ENCODE measurements at regions not wholly inside any gene's neighbourhood (a gene's known extent, or its start where the extent isn't known, plus 50 kb on each side); places are given as distances from the start of the nearest gene placed in this dataset.

DNA sequence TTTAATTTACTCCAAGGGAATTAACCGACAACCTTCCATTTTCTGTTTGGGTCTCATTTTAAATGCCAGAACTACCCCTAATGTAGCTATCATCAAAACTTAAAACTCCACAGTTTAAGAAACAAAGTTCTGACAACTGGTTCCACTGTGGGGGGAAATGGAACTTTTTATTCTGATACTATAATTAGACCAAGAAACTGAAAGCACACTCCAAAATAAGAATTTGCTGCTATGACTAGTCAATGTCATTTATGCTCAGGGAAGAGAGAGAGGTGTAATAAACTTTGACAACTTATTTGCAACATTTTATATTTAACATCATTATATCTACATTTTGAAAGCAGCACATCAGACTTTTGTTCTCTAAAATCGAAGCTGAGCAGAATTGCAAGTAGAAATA lies 169.2 kb downstream of the ANXA2 start:
- ChIA-PET RAD21 (ENCODE audit: low non-redundant PET in 1 of 2, low total read pairs in 2 of 2, uncharacterized antibody in 2 of 2, unreplicated experiment in 2 of 2) (no interaction called here), POLR2A (no interaction called here), CTCF (no interaction called here)
- no peak overlapping the region for H2AFZ ChIP-seq (ENCODE audit: low read depth, low read length, poor library complexity, severe bottlenecking)
- DNase-seq (ENCODE audit: low read depth, low spot score): no peak
- no peaks in the 10 kb centered on the region for H3K79me2 ChIP-seq (ENCODE audit: insufficient read depth, low read length)
- no peak overlapping the region for H3K4me2 ChIP-seq (ENCODE audit: low read length)
- no peaks in the 10 kb centered on the region for H3K9me3 ChIP-seq (ENCODE audit: control insufficient read depth in 1 of 2, insufficient read depth in 1 of 2, low read depth in 1 of 2, low read length in 2 of 2)
- no peak overlapping the region for H3K4me3 ChIP-seq (replicated peaks in 1 of 2; ENCODE audit: low read depth in 1 of 2, low read length in 2 of 2)
- H3K36me3 ChIP-seq (ENCODE audit: control insufficient read depth in 1 of 2, insufficient read depth in 2 of 2, low read length in 2 of 2): no peaks in the 10 kb centered on the region
- H3K9me2 ChIP-seq (ENCODE audit: insufficient read depth): no peaks in the 10 kb centered on the region
- H4K20me1 ChIP-seq (ENCODE audit: insufficient read depth): no peaks in the 10 kb centered on the region
- no peaks in the 10 kb centered on the region for H3K4me1 ChIP-seq (ENCODE audit: control insufficient read depth in 1 of 2, insufficient read depth in 2 of 2, low read length in 2 of 2)
- no TSS peak for BruUV-seq (replicated peaks)
- no peak for ATAC-seq
- peaks cover 85% of the 10 kb centered on the region for H3K27me3 ChIP-seq (ENCODE audit: insufficient read depth, low read length)
- intact Hi-C loops (cut with micrococcal nuclease): no loop called here
- no peak overlapping the region for H3K27ac ChIP-seq (ENCODE audit: low read depth, low read length)
- no peak overlapping the region for H3K9ac ChIP-seq (ENCODE audit: low read length)
- no peak for TF ChIP-seq SRF (IDR thresholded peaks at IDR 0.05; ENCODE audit: low read depth)
- TF ChIP-seq EGR1 (IDR thresholded peaks at IDR 0.05; ENCODE audit: low read depth): no peak
- TF ChIP-seq, protein P1, sequence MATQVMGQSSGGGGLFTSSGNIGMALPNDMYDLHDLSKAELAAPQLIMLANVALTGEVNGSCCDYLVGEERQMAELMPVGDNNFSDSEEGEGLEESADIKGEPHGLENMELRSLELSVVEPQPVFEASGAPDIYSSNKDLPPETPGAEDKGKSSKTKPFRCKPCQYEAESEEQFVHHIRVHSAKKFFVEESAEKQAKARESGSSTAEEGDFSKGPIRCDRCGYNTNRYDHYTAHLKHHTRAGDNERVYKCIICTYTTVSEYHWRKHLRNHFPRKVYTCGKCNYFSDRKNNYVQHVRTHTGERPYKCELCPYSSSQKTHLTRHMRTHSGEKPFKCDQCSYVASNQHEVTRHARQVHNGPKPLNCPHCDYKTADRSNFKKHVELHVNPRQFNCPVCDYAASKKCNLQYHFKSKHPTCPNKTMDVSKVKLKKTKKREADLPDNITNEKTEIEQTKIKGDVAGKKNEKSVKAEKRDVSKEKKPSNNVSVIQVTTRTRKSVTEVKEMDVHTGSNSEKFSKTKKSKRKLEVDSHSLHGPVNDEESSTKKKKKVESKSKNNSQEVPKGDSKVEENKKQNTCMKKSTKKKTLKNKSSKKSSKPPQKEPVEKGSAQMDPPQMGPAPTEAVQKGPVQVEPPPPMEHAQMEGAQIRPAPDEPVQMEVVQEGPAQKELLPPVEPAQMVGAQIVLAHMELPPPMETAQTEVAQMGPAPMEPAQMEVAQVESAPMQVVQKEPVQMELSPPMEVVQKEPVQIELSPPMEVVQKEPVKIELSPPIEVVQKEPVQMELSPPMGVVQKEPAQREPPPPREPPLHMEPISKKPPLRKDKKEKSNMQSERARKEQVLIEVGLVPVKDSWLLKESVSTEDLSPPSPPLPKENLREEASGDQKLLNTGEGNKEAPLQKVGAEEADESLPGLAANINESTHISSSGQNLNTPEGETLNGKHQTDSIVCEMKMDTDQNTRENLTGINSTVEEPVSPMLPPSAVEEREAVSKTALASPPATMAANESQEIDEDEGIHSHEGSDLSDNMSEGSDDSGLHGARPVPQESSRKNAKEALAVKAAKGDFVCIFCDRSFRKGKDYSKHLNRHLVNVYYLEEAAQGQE (IDR thresholded peaks at IDR 0.05; ENCODE audit: low read depth): no peak
- no peak for TF ChIP-seq CTCF (IDR thresholded peaks at IDR 0.05 in 2 of 3, conservative IDR thresholded peaks at IDR 0.05 in 1 of 3; ENCODE audit: borderline replicate concordance in 1 of 3, insufficient read depth in 1 of 3, low read depth in 2 of 3, low read length in 2 of 3)
- TF ChIP-seq JUND (IDR thresholded peaks at IDR 0.05): no peak
- TF ChIP-seq SP1 (IDR thresholded peaks at IDR 0.05; ENCODE audit: low read depth): no peak
- TF ChIP-seq CEBPB (IDR thresholded peaks at IDR 0.05; ENCODE audit: low read depth): no peak
- TF ChIP-seq YY1 (IDR thresholded peaks at IDR 0.05; ENCODE audit: extremely low read depth, insufficient replicate concordance, low read depth, low read length): no peak
- TF ChIP-seq FOSL1 (IDR thresholded peaks at IDR 0.05; ENCODE audit: low read depth): no peak
- TF ChIP-seq ZFX (IDR thresholded peaks at IDR 0.05): no peak
- TF ChIP-seq RAD21 (IDR thresholded peaks at IDR 0.05; ENCODE audit: low read depth): no peak

Measured in HCT116 (cell line).